ENCODE measurements at regions not wholly inside any gene's neighbourhood (a gene's known extent, or its start where the extent isn't known, plus 50 kb on each side); places are given as distances from the start of the nearest gene placed in this dataset.
"Not testable (repeated sequence)": the region's sequence is repeated elsewhere in the genome, so short reads cannot be mapped to it uniquely, and the experiment has no call there.

GRCh38 chr12:111271674-111272418, 97.0 kb downstream of the PHETA1 start:
- DNase-seq: no peak

DNA sequence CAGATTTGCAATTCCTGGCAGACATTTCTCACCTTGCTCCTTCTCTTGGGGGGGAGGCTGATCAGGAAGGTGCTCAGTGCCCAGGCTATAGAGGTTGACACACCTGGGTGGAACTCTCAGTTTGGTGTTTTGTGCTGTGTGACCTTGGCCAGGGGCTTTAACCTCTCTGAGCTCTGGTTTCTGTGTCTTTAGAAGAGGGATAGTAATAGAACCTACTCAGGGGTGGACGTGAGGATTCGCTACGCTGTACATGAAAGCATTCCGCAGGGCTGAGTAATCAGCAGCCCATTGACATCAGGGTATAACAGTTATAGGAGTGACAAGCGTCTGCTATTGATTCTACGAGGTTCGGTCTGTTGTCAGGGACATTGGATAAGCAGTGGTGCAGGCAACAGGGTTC, 98.1 kb downstream of the PHETA1 start:
- no peak for DNase-seq

- no peak for DNase-seq
Observed at GRCh38 chr12:111270239-111270638, 98.7 kb downstream of the PHETA1 start.

GRCh38 chr12:111269718-111270117, 99.2 kb downstream of the PHETA1 start:
- no peak for DNase-seq

DNA sequence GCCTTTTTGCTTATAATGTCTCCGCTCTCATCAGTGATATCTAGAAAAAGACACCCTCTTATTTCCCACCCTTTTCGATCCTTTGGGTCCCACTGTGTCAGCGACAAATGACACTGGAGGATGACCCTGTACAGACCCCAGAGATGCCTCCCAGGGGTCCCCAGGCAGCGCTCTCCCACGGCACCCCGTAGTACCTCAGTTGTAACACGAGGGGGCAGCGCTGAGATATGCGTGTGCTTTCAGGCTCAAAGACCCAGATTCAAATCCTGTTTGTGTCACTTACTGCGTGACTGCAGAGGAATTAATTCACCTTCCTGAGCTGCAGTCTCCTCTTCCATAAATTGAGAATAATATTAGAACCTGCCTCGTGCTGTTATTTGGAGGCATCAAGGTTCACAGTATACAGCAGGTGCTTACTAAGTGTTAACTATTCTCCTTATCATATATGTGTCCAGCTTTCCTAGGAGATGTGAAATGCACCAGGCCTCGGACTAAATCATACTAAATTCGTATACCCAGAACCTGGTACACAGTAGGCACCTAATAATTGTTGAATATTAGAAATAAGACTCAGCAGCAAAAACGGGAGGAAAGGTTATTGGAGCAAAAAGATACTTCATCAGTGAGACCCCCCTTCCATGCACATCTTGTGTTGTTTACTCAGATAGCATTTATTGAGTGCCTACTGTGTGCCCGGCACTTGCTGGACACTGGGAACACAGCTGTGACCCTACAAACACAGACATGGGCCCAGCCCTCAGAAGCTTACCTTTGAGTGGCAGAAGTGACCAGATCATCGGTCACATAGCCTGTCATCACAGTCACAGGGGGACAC, 99.9 kb downstream of the PHETA1 start:
- no peak for DNase-seq

DNA sequence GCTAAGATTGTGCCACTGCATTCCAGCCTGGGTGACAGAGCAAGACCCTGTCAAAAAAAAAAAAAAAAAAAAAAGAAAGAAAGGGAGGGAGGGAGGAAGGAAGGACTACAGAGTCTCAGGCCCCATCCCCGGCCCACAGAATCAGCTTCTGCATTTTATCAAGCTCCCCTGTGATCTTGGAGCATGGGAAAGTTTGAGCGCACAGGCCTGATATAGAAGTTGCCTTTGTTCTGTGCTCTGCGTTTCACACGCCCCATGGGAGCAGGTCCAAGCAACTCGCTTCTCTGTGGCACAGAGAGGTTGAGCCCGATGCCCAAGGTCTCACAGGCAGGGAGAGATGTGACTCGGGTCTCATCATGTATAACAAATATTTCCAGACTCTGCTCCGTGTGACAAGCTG, 101.8 kb downstream of the PHETA1 start:
- no peak for DNase-seq

- DNase-seq: no peak
Observed at GRCh38 chr12:111261911-111262676, 106.8 kb downstream of the PHETA1 start.

DNA sequence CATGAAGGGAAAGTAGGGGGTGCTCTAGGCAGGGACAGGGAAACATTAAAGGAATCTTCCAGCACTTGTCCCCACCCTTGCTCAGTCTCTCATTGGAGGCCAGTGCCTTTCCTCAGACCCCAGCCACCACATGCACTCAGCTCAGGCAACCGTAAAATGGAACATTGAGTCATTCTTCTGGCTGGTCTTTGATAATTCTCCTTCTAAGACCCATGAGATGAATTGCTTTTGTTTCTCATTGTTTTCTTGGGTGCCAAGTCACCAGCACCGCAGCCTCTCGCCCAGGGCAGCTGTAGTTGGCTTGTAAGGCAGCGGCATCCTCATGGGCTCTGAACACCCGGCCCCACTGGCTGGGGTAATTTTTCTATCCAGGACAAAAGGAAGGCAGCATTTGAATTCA, 108.2 kb downstream of the PHETA1 start:
- DNase-seq: no peak

DNA sequence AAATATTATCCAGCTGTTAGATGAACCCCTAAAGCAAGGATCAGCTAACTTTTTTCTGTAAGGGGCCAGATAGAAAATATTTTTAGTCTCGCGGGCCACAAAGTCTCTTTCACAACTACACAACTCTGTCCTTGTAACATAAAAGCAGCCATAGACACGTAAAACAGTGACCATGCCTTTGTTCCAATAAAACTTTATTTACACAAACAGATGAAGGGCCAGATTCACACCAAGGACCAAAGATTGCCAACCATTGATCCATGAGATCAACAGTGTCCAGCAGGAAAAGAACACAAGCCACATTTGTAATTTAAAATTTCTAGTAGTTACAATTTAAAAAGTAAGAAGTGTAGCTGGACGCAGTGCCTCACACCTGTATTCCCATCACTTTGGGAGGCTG, 109.7 kb downstream of the PHETA1 start:
- no peak for DNase-seq

- not testable (repeated sequence) for DNase-seq
Observed at GRCh38 chr12:111258081-111258480, 110.8 kb downstream of the PHETA1 start.

GRCh38 chr12:111257435-111257902, 111.4 kb downstream of the PHETA1 start:
- DNase-seq: no peak

DNA sequence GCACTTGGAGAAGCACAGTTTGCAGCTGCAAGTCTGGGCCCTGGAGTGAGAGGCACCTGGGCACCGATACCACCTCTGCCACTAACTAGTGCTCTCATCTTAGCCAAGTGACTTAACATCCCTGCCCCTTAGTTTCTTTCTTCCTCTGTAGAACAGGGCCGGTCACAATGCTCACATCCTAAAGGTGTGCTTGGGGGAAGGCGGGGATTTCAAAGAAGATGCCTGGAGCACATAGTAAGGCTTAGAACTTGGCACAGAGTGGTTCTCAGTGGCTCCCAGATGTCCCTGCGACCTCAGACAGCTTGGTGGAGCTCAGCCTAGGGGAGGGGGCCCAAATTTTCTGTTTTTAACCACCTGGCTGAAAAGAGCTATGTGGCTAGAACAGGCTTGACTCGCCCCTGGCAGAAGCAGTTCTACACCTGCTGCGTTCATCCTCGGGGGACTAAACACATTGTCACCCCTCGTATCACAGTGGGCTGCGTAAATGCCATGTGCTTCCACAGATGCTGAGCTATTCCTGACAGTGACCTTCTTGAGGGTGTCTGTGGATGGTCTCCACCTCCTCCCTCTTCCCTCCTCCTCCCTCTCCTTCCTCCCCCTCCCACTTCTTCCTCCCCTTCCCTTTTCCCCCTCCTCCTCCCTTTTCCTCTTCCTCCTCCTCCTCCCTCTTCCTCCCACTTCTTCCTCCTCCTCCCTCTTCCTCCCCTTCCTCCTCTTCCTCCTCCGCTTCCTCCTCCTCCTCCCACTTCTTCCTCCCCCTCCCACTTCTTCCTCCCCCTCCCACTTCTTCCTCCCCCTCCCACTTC, 112.1 kb downstream of the PHETA1 start:
- no peak for DNase-seq

DNA sequence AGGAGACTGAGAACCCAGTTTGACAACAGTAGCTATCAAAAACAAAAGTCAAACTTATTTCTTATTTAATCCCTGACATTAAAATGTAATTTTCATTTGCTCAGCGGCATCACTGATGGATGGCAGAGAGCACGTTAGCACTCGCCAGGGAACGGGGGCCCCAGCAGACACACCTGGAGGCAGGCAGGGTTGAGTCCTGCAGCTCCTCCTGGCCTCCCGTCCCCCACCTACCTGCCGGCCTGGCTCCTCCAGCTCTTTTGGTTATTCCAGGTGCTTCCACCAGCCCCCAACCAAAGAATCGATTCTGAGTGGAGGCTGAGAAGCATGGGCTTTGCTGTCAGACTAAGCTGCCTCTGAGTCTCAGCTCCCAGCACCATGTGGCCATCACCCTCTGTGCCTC, 113.6 kb downstream of the PHETA1 start:
- DNase-seq: no peak

- no peak for DNase-seq
Observed at GRCh38 chr12:111254106-111254505, 114.8 kb downstream of the PHETA1 start.

- no peak for DNase-seq
Observed at GRCh38 chr12:111253213-111253612, 115.7 kb downstream of the PHETA1 start.

GRCh38 chr12:111251787-111252186, 117.1 kb downstream of the PHETA1 start:
- DNase-seq: no peak

DNA sequence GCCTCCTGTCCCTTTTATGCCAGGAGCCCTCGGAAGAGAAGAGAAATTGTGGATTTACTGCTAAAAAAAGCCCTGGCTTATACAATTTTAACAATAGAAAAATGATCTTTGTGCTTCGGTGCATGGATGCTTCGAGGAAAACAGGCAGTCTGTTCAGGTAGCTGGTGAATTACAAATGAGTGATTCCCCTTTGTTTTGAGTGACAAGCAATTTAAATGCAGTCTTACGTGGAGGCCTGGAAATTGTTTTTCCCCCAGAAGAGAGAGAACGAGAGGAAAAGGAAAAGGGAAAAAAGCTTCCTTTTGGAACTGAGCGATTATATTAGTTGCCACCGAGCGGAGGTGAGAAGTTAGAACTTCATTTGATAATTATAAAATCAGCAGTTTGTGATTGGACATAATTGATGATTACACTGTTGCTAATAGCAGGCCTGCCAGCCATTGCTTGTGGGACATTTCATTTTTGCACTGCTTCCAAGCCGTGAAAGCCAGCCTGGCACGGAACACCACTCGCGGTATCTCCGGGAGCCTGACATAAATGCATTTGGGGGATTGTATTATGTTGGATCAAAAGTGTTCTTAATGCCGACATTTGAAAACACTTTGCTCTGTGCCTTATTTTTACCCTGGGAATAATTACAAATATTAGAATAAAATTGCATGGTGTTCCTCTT, 117.7 kb downstream of the PHETA1 start:
- DNase-seq: no peak

- no peak for DNase-seq
Observed at GRCh38 chr12:111250251-111250881, 118.5 kb downstream of the PHETA1 start.

- DNase-seq: no peak
Observed at GRCh38 chr12:111249757-111250156, 119.1 kb downstream of the PHETA1 start.

DNA sequence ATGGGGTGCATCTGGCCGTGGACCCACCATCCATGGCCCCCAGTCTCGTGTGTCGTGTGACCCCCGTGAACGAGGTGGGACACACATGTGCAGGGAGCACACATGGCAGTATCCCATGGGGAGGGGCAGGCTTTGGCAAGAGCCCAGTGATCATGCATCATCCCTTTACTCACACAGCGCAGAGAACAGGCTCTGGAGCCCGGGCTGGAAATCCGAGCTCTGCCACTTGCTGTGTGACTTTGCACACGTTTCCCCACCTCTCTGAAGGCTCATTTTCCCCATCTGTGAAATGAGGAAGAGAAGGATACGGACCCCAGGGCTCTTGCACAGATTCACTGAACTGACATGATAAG, 119.9 kb downstream of the PHETA1 start:
- no peak for DNase-seq

GRCh38 chr12:111248236-111249017, 120.5 kb downstream of the PHETA1 start:
- DNase-seq: no peak
